GM19468 (cell line): ENCODE measurements at regions not wholly inside any gene's neighbourhood (a gene's known extent, or its start where the extent isn't known, plus 50 kb on each side); places are given as distances from the start of the nearest gene placed in this dataset.

Source experiments
- ATAC-seq: cut with Tn5 transposase; IDR thresholded peaks from one replicate; pipeline ENCODE4 v1.9.1; 2021; ENCODE audit warnings: mild to moderate bottlenecking, moderate library complexity, moderate number of reproducible peaks; ENCODE audit not compliant: unreplicated experiment; ENCODE audit errors: extremely low read depth

DNA sequence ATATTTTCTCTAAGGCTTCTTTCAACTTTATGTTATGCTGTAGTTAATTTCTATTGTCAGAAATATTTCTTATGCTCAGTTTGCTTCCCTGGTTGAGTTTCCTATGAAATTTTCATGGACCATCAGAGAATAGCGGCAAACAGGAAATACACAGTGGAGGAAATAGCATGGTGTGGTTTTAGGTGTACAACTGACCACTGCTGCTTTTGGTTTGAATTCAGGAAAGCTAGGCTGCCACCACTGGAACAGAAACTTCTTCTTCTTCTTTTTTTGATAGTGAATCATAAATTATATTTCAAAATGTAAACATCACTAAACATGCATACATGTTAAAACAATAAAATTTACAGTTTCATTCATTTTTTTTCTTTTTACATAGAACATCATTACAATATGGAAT lies 316.6 kb upstream of the TGFBR2 start:
- ATAC-seq, result no peak

DNA sequence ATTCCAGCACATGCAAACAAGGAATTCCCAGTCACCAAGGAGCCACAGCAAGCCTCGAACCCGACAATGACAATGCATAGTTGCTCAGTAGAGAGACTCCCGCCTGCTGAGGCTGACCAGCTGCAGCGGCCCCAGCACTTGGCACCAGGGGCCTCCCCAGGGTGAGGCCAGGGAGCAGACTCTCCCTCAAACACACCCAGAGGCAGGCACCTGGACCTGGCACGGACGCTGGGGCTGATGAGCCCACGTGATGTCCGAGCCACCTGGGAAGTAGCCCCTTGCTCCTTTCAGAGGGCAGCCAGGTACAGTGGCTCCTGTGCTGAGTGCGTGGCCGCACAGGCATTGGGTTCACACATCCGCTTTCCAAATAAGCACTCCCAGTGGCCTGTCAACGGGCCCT lies 315.9 kb upstream of the TGFBR2 start:
- ATAC-seq, result no peak

DNA sequence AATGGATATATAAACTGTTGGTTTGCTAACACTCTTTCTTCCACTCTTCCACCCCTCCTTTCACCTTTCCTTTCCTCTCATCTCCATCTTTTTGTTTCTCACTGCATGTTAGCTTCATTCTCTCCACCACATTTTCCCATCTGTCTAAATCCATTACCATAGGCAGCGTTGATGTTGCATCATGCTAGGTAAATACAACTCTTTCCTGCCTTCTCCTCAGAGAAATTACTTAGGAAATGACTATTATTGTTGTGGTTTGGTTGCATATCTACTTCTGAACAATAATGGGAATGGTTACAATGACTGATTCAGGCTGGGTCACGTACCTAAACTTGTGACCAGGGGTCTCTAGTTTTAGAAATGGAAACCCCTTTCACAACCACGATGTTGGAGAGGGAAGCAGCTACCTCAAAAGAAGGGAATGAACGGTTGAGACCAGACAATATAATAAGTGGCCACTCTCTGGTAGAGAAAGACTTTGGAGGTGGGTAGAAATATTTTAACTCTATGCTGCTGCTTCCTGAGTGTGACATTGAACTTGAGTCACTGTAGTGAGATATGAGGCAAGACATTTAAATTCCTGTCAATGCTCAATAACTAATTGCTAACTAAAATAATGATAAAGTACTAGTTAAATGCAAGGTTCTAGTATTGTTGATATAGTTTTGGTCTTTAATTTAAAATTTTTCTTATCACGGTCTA lies 314.1 kb upstream of the TGFBR2 start:
- ATAC-seq, result no peak

DNA sequence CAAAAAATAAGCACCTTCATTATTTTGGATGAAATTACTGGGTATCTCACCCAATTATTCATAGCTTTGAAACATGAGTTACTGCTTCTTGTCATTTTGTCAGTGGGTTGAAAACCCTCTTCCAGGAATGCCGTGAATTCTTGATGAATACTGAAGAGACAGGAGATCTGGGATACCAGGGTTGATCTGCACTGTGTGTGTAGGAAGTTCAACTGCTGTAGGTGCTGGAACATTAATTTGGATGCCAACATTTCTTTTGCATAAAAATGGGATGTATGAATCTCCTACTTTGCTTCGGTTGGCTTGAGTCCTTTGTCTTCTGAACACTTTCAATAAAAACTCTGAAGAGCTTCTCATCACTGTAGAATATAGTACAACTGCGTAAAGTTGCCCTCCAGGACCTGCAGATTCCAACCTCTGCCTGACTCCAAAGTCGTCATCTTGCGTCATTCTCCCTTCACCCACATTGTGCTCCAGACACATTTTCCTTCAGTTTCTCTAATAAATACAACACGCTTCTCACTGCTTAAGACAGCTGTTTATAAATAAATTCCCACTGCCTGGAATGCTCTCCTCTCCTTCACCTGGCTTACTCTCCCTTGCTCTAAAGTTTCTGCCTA lies 312.7 kb upstream of the TGFBR2 start:
- no peak for ATAC-seq

DNA sequence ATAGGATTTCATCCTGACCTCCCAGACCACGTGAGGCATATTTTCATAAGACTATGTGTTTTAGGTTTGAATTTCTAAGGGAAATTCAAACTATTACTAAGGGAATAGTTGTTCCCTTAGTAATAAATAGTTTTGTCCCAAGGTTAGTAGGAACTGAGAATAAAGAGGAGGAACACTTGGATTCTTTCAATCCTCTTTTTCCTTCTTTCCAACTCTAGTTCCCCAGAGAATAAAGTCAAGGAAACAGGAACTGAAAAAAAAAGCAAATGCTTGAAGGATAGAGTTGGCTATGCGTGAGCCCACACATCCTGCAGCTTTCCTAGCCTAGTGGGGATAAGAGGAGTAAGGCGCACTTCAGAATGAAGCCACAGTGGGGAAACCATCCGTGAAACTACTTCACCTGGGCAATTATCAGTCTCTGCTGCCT lies 312.1 kb upstream of the TGFBR2 start:
- no peak for ATAC-seq

DNA sequence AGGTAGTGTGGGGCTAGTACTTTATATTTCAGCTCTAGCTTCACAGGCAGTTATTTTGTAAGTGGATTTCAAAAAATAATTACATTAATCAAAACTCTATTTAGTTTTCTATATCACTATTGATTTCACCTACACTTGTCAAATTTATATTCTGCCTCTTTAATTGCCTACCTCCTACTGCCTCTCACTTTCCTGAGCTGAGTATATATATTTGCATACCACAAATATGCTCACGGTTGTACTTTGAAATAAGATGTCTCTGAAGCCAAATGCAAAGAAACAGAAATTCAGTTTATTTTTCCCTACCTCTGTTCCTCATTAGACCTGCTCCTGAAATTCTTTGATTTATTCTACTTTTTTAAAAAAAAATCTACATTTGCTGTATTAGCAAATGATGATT lies 309.3 kb upstream of the TGFBR2 start:
- no peak for ATAC-seq

DNA sequence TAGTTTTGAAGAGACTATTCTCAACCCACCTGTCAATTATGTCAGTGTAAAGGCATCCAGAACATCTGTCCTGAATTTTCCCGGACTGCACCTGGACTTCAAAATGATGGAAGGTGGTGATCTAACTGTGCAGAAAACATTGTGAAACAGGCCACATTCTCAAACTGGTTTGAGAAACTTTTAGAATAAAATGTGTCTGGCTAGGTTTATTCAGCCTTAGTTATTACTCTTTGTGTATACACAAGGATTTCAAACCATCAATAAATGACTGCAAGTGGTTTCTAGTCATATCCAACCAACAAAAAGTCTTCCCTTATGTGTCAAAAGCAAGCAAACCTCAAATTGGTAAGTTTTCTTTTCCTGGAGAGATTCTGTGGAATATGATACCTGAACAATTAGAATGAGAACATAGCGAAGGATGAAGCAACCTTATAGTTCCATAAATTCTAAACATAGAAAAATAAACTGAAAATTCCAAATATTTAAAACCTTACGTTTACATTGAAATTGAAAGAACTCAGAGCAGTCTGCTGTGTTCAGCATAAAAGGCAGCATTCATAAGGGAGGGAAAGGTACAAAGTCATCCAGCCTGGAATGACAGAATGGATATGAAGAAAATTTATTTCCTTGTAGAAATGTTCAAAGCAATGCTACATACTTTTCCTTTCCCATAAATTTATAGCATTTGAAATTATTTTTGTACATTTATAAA lies 306.6 kb upstream of the TGFBR2 start:
- ATAC-seq, result no peak

DNA sequence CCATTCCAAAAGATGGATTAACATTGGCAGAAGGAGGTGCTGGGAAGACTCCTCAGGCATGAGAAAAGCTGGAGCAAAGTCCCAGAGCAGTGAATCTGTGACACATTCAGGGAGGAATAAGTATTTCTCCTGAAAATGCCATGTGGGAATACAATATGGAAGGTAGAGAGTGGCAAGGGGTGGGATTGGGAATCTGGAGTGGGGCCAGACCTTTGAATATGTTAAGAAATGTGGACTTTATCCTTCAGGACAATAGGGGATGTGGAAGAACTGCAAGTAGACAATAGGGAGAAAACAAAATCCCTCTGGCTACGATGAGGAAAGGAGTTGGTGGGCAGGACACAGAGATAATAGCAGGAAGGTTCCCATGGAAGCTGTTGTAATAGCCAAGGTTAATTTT lies 305.6 kb upstream of the TGFBR2 start:
- no peak for ATAC-seq

DNA sequence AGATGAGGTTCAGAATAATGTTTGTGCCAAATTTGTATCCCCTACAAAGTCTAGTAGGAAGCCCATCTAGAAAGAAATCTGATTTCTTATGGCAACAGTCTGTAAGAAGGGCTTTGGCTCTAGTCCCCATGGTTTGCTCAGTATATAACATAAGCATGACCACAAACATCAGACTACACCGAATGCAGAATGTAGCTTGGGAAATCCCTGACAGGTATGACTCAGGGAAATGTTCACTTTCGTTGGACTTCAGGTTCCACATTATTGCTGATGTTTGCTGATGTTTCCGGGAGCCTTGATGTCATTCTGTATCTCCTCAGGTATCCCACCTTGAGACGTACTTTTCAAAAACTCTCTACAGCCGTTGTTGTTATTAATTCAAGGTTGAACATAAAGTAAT lies 304.4 kb upstream of the TGFBR2 start:
- ATAC-seq, result no peak

DNA sequence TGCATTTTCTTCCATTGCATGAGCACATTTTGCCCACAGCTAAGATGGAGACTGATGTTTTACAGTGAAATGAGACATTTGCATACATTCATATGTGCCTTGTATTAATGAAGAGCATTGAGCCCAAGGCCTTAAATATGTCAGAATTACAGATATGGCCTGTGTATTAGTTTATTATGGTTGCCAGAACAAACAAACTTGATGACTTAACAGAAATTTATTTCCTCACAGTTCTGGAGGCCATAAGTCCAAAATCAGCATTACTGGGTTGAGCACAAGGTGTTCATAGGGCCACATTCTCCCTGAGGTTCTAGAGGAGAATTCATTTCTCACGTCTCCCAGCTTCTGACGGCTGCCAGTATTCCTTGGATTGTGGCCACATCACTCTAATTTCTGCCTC lies 302.6 kb upstream of the TGFBR2 start:
- ATAC-seq, result no peak

DNA sequence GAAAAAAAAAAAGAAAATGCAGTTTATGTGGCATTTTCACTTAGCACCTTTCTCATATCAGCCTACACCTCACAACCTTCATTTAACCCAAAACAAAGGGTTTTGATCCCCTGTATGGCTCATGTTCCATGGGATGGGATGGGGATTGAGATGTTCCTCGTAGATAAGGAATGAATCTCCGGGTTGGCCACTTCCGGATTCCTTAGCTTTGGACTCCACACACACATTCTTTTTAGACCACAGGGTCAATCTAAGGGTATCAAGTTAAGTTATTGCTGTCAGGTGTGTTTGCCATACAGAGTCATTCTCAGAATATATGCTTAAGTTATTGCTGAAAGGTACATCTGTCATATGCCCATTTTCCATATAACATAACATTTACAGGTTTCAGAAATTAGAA lies 301.4 kb upstream of the TGFBR2 start:
- no peak for ATAC-seq

DNA sequence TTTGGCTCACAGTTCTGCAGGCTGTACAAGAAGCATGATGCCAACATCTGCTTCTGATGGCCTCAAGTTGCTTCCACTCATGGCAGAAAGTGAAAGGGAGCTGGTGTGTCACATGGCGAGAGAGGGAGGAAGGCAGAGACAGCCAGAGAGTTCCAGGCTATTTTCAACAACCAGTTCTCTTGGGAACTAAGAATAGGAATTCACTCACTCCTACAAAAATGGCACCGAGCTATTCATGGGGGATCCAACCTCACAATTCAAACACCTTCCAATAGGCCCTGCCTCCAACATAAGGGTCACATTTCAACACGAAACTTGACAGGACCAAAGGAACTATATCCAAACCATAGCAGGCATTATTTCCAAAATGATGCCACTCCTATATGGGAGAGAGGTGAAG lies 299.5 kb upstream of the TGFBR2 start:
- no peak for ATAC-seq

DNA sequence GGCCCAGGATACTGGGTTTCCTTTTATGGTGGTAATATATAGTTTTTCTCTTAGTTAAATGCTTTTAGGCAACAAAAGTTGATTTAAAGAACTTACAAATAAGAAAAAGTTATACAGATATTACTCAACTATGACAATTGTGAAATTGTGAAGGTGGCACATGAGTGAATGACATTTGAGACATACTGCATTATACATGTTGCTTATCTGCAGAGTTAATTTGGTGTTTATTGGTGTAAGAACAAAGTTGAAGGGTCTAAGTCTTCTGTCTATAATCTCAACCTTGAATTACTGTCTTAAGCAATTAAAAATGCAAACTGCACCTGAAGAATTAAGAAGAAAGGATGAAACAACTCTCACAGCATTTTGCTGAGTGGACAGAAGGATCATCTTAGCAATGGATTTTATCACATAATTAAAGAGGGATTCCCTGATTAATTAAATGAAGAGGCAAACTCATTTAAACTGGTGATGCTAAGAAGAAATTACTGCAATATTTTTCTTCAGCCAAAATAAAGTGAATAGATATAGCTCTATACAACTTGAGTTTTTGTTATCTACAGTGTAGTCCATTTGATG lies 298.9 kb upstream of the TGFBR2 start:
- no peak for ATAC-seq

DNA sequence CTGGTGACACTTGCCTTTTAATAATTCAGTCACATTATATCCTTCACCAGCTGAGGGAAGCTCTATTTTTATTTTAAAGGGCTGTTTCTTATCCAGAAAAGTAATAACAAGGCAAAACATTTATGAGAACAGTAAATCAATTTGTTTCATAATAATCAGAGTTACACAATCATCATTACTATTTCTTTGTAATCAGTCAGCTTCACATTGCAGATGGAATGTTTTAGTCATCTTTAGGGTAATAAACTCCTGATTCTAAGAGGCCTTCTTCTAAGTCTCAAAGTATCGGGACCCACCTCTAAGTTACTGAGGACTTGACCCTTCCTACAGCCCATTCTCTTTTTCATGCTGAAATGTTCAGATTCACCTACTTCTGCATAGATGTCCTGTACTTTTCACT lies 298.3 kb upstream of the TGFBR2 start:
- ATAC-seq, result no peak

DNA sequence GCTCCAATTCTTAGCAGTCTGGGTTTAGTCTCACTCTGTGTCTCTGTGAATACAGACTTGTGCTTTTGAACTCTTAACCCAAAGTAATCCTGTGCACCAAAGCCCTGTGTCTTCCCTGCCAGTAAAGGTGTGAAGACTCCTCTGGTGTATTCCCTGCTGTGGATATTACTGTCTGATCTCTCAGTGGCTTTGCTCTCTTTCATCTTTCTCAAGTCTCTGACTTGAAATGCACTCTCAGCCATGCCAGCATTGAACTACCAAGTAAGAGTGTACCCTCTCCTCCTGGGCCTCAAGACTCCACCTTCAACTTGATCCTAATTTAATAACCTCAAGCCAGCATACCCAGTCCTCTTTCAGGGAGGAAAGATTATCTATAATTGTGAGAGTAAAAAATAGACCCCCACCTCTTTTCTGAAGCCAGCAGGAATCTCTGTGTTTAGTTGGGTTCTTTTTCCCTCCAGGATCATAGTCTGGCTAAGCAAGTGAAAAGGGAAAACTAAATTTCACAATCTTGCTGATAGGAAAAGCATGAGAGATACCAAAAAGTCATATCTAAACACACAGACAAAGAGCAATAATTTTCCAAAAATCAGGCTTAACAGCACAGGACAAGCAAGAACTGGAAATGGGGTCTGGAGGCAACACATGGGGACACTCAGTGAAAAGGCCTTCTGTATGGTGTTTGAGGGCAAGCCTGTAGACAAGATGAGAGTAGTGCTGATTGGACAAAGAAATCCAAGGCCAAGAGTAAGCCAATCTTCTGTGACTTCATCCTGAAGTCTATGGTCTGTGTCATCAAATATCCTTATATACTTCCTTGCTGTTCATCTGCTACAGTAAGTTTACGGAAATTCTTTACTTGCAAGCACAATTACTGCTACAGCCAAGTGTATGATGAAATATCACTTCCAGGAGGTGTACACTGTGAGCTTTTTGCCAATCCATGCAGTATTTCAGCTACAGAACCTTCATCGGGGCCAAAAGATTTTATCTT lies 296.1 kb upstream of the TGFBR2 start:
- ATAC-seq, result no peak

DNA sequence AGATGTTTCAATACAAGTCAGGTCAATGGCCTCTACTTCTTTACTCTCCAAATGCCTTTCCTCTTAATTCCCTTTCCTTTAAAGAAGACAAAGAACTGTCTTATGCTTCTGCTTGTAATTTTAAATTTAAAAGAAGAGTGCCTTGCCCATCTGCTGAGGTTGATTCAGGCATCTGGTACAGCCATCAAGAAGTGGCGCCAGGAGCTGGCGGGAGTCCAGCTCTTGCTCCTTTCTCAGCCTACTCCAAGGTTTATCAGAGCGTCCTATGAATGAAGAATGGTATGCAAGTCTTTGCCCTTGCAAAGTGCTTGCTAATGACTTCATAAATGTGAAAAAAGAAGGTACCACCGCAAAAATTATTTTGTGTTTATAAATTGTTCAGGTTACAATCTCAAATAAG lies 294.6 kb upstream of the TGFBR2 start:
- no peak for ATAC-seq

DNA sequence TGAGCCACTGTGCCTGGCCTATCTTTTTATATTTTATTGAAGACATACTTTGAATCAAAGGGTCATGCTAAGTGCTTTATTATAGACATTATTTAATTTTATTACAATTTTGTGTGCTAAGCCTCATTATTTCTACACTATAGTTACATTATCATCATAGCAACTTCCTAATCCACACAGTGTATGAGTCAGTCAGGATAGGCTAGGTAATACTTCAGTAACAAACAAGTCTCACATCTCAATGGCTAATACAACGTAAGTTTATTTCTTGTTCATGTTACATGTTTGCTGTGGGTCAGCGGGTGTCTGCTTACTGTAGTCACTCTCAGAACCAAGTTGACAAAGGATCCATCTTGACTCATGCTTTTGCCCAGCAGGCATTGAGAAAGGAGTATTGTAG lies 292.6 kb upstream of the TGFBR2 start:
- no peak for ATAC-seq

DNA sequence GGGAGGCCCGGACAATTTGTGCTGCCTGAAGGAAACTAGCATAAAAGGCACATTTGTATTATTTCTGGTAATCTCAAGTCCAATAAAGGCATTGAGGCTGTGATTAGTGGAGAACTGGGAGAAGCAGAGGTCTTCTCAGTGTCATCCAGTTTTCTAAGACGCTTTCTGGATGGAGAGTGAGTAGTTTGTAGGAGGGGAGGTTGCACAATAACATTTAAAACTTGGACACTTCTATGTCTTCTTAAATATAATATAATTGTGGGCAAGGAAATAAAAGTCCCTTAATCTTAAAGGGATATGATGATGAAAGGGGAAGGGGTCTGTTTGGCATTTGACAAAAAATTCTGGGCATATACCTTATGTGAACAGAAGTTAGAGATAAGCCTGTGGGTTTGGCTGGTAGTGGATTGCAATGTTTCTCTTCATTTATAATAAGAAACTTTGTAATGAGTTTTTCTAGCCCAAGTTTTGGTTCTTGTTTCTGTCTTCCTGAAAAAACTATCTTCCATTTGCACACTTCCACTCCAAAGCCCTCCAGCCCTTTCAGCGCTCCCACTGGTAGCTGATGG lies 291.6 kb upstream of the TGFBR2 start:
- ATAC-seq, result no peak

DNA sequence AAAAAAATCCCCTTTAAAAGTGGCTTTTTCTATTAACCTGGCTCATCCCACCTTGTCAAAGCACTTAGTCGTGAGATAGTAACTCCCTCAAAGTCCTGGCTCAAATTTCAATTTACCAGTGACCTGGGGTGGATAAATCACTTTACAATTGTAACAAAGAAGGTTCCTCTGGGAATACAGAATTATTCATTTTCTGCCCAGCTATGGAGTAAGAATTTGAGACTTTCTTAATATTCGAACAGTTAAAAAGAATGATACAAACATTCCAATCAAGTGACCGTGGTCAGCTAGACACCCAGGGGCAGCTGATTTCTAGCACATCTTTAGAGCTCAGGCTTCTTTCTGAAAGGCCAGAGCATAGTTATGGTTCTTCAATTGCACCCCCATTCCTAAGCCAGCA lies 291.0 kb upstream of the TGFBR2 start:
- no peak for ATAC-seq

DNA sequence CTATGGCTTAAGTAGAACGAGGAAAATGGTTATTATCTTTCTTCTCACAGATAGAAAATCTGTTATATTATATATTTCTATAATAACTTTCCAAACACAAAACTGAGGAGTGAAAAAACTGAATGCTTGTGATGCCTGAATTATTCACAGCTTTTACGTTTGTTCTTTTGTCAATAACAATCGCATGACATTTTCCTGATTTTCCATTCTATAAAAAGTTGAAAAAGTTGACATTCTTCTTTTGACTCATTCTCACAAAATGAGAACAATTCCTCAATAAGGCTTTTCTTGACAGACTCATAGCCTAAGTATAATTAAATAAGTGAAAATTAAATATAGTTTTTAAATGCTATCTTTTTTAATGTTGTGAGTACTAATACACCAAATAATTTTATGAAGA lies 288.8 kb upstream of the TGFBR2 start:
- no peak for ATAC-seq
